GM21576 (cell line): ENCODE measurements at regions not wholly inside any gene's neighbourhood (a gene's known extent, or its start where the extent isn't known, plus 50 kb on each side); places are given as distances from the start of the nearest gene placed in this dataset.

Source experiments
- ATAC-seq: cut with Tn5 transposase; IDR thresholded peaks from one replicate; pipeline ENCODE4 v1.9.1; 2021; ENCODE audit warnings: mild to moderate bottlenecking, moderate library complexity; ENCODE audit not compliant: unreplicated experiment

- no peak for ATAC-seq
These were observed 97.8 kb downstream of the ZNF674 start for GRCh38 chrX:46447384-46447783.

GRCh38 chrX:46446727-46447378, 98.4 kb downstream of the ZNF674 start:
- ATAC-seq: peak; percentile 91

GRCh38 chrX:46444011-46444410, 101.2 kb downstream of the ZNF674 start:
- no peak for ATAC-seq

- ATAC-seq: no peak
These were observed 108.5 kb downstream of the ZNF674 start for GRCh38 chrX:46436744-46437143.

GRCh38 chrX:46433892-46434291, 111.3 kb downstream of the ZNF674 start:
- ATAC-seq: no peak

GRCh38 chrX:46408553-46409407, 136.4 kb downstream of the ZNF674 start:
- no peak for ATAC-seq

- no peak for ATAC-seq
These were observed 137.5 kb downstream of the ZNF674 start for GRCh38 chrX:46407753-46408130.

- no peak for ATAC-seq
These were observed 138.0 kb downstream of the ZNF674 start for GRCh38 chrX:46407036-46407752.

- ATAC-seq: no peak
These were observed 140.4 kb downstream of the ZNF674 start for GRCh38 chrX:46404774-46405173.

- ATAC-seq: no peak
These were observed 144.4 kb downstream of the ZNF674 start for GRCh38 chrX:46400530-46401443.

GRCh38 chrX:46398874-46399273, 146.3 kb downstream of the ZNF674 start:
- ATAC-seq: no peak

- no peak for ATAC-seq
These were observed 147.1 kb downstream of the ZNF674 start for GRCh38 chrX:46398126-46398525.

GRCh38 chrX:46386511-46386910, 158.7 kb downstream of the ZNF674 start:
- ATAC-seq: no peak

- no peak for ATAC-seq
These were observed 162.2 kb downstream of the ZNF674 start for GRCh38 chrX:46383006-46383405.

GRCh38 chrX:46382595-46382994, 162.6 kb downstream of the ZNF674 start:
- ATAC-seq: no peak

GRCh38 chrX:46381630-46382029, 163.6 kb downstream of the ZNF674 start:
- peak; percentile 68 for ATAC-seq

GRCh38 chrX:46380148-46380752, 165.0 kb downstream of the ZNF674 start:
- ATAC-seq: no peak

GRCh38 chrX:46376246-46376885, 168.9 kb downstream of the ZNF674 start:
- no peak for ATAC-seq

GRCh38 chrX:46375831-46376230, 169.4 kb downstream of the ZNF674 start:
- ATAC-seq: no peak

- no peak for ATAC-seq
These were observed 170.8 kb downstream of the ZNF674 start for GRCh38 chrX:46374371-46374770.
